ENCODE measurements at regions not wholly inside any gene's neighbourhood (a gene's known extent, or its start where the extent isn't known, plus 50 kb on each side); places are given as distances from the start of the nearest gene placed in this dataset.

DNA sequence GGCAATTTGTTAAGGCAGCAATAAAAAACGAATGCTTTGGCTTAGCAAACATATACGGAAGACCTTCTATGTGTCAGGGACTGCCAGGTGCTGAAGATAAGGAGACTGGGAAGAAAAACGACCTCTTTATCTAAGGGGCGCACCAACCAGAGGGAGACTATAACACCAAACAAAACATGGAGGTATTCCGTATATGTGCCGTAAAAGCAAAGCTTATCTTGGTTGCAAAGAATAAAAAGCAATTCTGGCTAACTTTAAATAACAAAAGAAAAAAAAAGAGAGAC, 167.1 kb upstream of the KCNJ15 start:
- in situ Hi-C loops (cut with MboI), result no loop called here
- H3K4me2 ChIP-seq (ENCODE audit: control insufficient read depth, insufficient read depth), result no peak overlapping the region
- RAD21 ChIA-PET (ENCODE audit: unreplicated experiment), result no interaction called here

More for the DNA sequence above, 167.1 kb upstream of the KCNJ15 start:
- Histone ChIP-seq H3K4me1 (ENCODE audit: control insufficient read depth, insufficient read depth, low read length) (no peaks in the 10 kb centered on the region), H4K20me1 (ENCODE audit: control insufficient read depth, insufficient read depth) (no peaks in the 10 kb centered on the region), H3K9me3 (replicated peaks; ENCODE audit: control insufficient read depth, insufficient read depth, low read length) (no peaks in the 10 kb centered on the region), H3K27me3 (replicated peaks in 1 of 2; ENCODE audit: control insufficient read depth in 2 of 2, insufficient read depth in 2 of 2, low read length in 1 of 2) (no peaks in the 10 kb centered on the region), H3K79me2 (ENCODE audit: control insufficient read depth, insufficient read depth, low read length) (no peaks in the 10 kb centered on the region), H3K27ac (ENCODE audit: control insufficient read depth, insufficient read depth) (no peak overlapping the region), H3K36me3 (ENCODE audit: control insufficient read depth in 2 of 2, insufficient read depth in 2 of 2, low read length in 1 of 2) (no peaks in the 10 kb centered on the region), H3K9ac (ENCODE audit: control insufficient read depth, insufficient read depth, low read length) (no peak overlapping the region), H2AFZ (ENCODE audit: control insufficient read depth, low read depth, low read length) (no peak overlapping the region), H3K4me3 (no peak overlapping the region)
- intact Hi-C loops (cut with micrococcal nuclease; ENCODE audit: unreplicated experiment), result no loop called here
- ChIA-PET POLR2A (no interaction called here), CTCF (no interaction called here), SMC1A (ENCODE audit: uncharacterized antibody, unreplicated experiment) (no interaction called here)
- TF ChIP-seq JUNB (IDR thresholded peaks at IDR 0.05) (no peak), POU2F2 (IDR thresholded peaks at IDR 0.05; ENCODE audit: borderline replicate concordance, low read depth, low read length) (no peak), EED (IDR thresholded peaks at IDR 0.05; ENCODE audit: low read depth) (no peak), KDM1A (IDR thresholded peaks at IDR 0.05; ENCODE audit: borderline replicate concordance) (no peak), STAT1 (conservative IDR thresholded peaks at IDR 0.05) (no peak), SIX5 (IDR thresholded peaks at IDR 0.05; ENCODE audit: low read depth, low read length, severe bottlenecking) (no peak), FOS (IDR thresholded peaks at IDR 0.05; ENCODE audit: borderline replicate concordance, extremely low read depth, insufficient read length) (no peak), GABPA (IDR thresholded peaks at IDR 0.05; ENCODE audit: low read depth) (no peak), KLF5 (IDR thresholded peaks at IDR 0.05; ENCODE audit: partially characterized antibody) (no peak), KAT2A (conservative IDR thresholded peaks at IDR 0.05; ENCODE audit: control insufficient read depth, low read depth, low read length) (no peak), SUZ12 (IDR thresholded peaks at IDR 0.05; ENCODE audit: unreplicated experiment) (no peak), BMI1 (IDR thresholded peaks at IDR 0.05; ENCODE audit: borderline replicate concordance) (no peak)
- TF ChIP-seq, protein P1, sequence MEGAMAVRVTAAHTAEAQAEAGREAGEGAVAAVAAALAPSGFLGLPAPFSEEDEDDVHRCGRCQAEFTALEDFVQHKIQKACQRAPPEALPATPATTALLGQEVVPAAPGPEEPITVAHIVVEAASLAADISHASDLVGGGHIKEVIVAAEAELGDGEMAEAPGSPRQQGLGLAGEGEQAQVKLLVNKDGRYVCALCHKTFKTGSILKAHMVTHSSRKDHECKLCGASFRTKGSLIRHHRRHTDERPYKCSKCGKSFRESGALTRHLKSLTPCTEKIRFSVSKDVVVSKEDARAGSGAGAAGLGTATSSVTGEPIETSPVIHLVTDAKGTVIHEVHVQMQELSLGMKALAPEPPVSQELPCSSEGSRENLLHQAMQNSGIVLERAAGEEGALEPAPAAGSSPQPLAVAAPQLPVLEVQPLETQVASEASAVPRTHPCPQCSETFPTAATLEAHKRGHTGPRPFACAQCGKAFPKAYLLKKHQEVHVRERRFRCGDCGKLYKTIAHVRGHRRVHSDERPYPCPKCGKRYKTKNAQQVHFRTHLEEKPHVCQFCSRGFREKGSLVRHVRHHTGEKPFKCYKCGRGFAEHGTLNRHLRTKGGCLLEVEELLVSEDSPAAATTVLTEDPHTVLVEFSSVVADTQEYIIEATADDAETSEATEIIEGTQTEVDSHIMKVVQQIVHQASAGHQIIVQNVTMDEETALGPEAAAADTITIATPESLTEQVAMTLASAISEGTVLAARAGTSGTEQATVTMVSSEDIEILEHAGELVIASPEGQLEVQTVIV (IDR thresholded peaks at IDR 0.05; ENCODE audit: borderline replicate concordance, partially characterized antibody), result no peak
- TF ChIP-seq, protein P2, sequence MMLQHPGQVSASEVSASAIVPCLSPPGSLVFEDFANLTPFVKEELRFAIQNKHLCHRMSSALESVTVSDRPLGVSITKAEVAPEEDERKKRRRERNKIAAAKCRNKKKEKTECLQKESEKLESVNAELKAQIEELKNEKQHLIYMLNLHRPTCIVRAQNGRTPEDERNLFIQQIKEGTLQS (IDR thresholded peaks at IDR 0.05; ENCODE audit: borderline replicate concordance, extremely low read depth, low read depth, low read length), result no peak
- TF ChIP-seq, protein P3, sequence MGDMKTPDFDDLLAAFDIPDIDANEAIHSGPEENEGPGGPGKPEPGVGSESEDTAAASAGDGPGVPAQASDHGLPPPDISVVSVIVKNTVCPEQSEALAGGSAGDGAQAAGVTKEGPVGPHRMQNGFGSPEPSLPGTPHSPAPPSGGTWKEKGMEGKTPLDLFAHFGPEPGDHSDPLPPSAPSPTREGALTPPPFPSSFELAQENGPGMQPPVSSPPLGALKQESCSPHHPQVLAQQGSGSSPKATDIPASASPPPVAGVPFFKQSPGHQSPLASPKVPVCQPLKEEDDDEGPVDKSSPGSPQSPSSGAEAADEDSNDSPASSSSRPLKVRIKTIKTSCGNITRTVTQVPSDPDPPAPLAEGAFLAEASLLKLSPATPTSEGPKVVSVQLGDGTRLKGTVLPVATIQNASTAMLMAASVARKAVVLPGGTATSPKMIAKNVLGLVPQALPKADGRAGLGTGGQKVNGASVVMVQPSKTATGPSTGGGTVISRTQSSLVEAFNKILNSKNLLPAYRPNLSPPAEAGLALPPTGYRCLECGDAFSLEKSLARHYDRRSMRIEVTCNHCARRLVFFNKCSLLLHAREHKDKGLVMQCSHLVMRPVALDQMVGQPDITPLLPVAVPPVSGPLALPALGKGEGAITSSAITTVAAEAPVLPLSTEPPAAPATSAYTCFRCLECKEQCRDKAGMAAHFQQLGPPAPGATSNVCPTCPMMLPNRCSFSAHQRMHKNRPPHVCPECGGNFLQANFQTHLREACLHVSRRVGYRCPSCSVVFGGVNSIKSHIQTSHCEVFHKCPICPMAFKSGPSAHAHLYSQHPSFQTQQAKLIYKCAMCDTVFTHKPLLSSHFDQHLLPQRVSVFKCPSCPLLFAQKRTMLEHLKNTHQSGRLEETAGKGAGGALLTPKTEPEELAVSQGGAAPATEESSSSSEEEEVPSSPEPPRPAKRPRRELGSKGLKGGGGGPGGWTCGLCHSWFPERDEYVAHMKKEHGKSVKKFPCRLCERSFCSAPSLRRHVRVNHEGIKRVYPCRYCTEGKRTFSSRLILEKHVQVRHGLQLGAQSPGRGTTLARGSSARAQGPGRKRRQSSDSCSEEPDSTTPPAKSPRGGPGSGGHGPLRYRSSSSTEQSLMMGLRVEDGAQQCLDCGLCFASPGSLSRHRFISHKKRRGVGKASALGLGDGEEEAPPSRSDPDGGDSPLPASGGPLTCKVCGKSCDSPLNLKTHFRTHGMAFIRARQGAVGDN (IDR thresholded peaks at IDR 0.05), result no peak
- TF ChIP-seq, protein P4, sequence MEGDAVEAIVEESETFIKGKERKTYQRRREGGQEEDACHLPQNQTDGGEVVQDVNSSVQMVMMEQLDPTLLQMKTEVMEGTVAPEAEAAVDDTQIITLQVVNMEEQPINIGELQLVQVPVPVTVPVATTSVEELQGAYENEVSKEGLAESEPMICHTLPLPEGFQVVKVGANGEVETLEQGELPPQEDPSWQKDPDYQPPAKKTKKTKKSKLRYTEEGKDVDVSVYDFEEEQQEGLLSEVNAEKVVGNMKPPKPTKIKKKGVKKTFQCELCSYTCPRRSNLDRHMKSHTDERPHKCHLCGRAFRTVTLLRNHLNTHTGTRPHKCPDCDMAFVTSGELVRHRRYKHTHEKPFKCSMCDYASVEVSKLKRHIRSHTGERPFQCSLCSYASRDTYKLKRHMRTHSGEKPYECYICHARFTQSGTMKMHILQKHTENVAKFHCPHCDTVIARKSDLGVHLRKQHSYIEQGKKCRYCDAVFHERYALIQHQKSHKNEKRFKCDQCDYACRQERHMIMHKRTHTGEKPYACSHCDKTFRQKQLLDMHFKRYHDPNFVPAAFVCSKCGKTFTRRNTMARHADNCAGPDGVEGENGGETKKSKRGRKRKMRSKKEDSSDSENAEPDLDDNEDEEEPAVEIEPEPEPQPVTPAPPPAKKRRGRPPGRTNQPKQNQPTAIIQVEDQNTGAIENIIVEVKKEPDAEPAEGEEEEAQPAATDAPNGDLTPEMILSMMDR (IDR thresholded peaks at IDR 0.05 in 2 of 3, conservative IDR thresholded peaks at IDR 0.05 in 1 of 3; ENCODE audit: control insufficient read depth in 2 of 3, extremely low read depth in 1 of 3, insufficient read depth in 1 of 3, low read depth in 3 of 3, low read length in 3 of 3), result no peak
- FAIRE-seq, result no peak
- no peak for DNase-seq (ENCODE audit: low read depth, low spot score)
- ATAC-seq, result no peak
- WGBS (ENCODE audit: insufficient coverage, insufficient replicate concordance, low lambda C conversion rate, missing lambda C conversion rate), result 35% methylated on average over 6 of the region's 6 CpGs
- BruUV-seq (replicated peaks), result no TSS peak
